Vagina (tissue), 2 donors: ENCODE measurements at regions not wholly inside any gene's neighbourhood (a gene's known extent, or its start where the extent isn't known, plus 50 kb on each side); places are given as distances from the start of the nearest gene placed in this dataset.

Experiments
- DNase-seq, 2 donors: peaks; one replicate each; pipeline ENCODE4 v3.0.0-alpha.2; 2017; ENCODE audit errors: extremely low spot score in 2 of 2
- H3K27ac ChIP-seq: fragments of 200-600 bp; sonication (generic); one replicate; pipeline ENCODE4 v1.5.1; 2019
- H3K27me3 ChIP-seq: fragments of 200-600 bp; sonication (generic); one replicate; pipeline ENCODE4 v1.5.1; 2019
- H3K36me3 ChIP-seq, 2 donors: fragments of 200-600 bp; sonication (generic); one replicate each; pipeline ENCODE4 v1.5.1; 2017 to 2019
- H3K4me1 ChIP-seq: fragments of 200-600 bp; sonication (generic); one replicate; pipeline ENCODE4 v1.5.1; 2019
- H3K4me3 ChIP-seq, 2 donors: fragments of 200-600 bp; sonication (generic); 1 replicate in 1 of 2; 2 replicates in 1 of 2; pipeline ENCODE4 v1.5.1; 2016 to 2019
- H3K9me3 ChIP-seq: fragments of 200-600 bp; sonication (generic); one replicate; pipeline ENCODE4 v1.5.1; 2019
- POLR2A ChIP-seq, 2 donors: fragments of 450-650 bp; IDR thresholded peaks; one replicate each; pipeline ENCODE4 v1.6.1; 2017; ENCODE audit warnings: antibody characterized with exemption in 2 of 2, mild to moderate bottlenecking in 2 of 2, moderate library complexity in 2 of 2
- POLR2AphosphoS5 ChIP-seq, 2 donors: sonication (generic); formaldehyde crosslinking; IDR thresholded peaks; one replicate each; pipeline ENCODE4 v1.9.0; 2017; ENCODE audit warnings: antibody characterized with exemption in 2 of 2, mild to moderate bottlenecking in 2 of 2, low read depth in 1 of 2; ENCODE audit not compliant: insufficient read depth in 1 of 2
- intact Hi-C: fragments of 100-400 bp; cut with DNase I; formaldehyde crosslinking; loops from one replicate; pipeline ENCODE4 v1.15.1; 2023
- TF ChIP-seq, protein P1 (sequence below), 3 experiments: fragments of 450-650 bp in 2 of 3; fragments of 200-600 bp in 1 of 3; sonication (generic) in 1 of 3; IDR thresholded peaks; one replicate each; pipeline ENCODE4 v1.5.1; 2017 to 2019; ENCODE audit warnings: antibody characterized with exemption in 3 of 3, mild to moderate bottlenecking in 2 of 3, moderate library complexity in 2 of 3

GRCh38 chr2:15867194-15868171 lies 72.9 kb upstream of the MYCN start:
- H3K27me3 ChIP-seq = no peaks in the 10 kb centered on the region
- H3K27ac ChIP-seq = no peak overlapping the region
- no peak overlapping the region for H3K4me3 ChIP-seq
- H3K9me3 ChIP-seq = no peaks in the 10 kb centered on the region
- no peak for TF ChIP-seq POLR2AphosphoS5 (IDR thresholded peaks at IDR 0.05; ENCODE audit: insufficient read depth in 1 of 2, low read depth in 1 of 2)
- TF ChIP-seq, protein P1, sequence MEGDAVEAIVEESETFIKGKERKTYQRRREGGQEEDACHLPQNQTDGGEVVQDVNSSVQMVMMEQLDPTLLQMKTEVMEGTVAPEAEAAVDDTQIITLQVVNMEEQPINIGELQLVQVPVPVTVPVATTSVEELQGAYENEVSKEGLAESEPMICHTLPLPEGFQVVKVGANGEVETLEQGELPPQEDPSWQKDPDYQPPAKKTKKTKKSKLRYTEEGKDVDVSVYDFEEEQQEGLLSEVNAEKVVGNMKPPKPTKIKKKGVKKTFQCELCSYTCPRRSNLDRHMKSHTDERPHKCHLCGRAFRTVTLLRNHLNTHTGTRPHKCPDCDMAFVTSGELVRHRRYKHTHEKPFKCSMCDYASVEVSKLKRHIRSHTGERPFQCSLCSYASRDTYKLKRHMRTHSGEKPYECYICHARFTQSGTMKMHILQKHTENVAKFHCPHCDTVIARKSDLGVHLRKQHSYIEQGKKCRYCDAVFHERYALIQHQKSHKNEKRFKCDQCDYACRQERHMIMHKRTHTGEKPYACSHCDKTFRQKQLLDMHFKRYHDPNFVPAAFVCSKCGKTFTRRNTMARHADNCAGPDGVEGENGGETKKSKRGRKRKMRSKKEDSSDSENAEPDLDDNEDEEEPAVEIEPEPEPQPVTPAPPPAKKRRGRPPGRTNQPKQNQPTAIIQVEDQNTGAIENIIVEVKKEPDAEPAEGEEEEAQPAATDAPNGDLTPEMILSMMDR (IDR thresholded peaks at IDR 0.05) = no peak
- no peak for TF ChIP-seq POLR2A (IDR thresholded peaks at IDR 0.05)
- no peaks in the 10 kb centered on the region for H3K4me1 ChIP-seq
- DNase-seq = no peak
- H3K36me3 ChIP-seq = no peaks in the 10 kb centered on the region
- intact Hi-C loops = no loop called here

DNA sequence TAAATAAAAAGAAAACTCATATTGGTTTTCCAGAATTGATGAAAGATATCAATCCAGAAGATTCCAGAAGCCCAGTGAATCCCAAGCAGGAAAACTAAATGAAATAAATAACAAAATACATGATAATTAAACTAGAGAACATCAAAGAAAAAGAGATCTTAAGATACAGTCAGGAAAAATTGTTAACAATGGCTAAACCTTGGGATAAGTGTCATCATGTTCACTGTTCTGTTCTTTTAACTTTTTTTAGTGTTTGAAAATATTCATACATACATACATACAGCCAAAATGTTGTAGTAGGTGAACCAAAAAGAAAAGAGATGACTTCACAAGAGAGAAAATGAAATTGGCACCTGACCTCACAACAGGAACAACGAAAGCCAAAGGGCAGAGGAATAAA lies 72.2 kb upstream of the MYCN start:
- no peaks in the 10 kb centered on the region for H3K36me3 ChIP-seq
- no peak for DNase-seq
- TF ChIP-seq, protein P1 (IDR thresholded peaks at IDR 0.05) = no peak
- TF ChIP-seq POLR2AphosphoS5 (IDR thresholded peaks at IDR 0.05; ENCODE audit: insufficient read depth in 1 of 2, low read depth in 1 of 2) (no peak), POLR2A (IDR thresholded peaks at IDR 0.05) (no peak)
- no peaks in the 10 kb centered on the region for H3K4me1 ChIP-seq
- no peak overlapping the region for H3K4me3 ChIP-seq
- no peak overlapping the region for H3K27ac ChIP-seq
- H3K27me3 ChIP-seq = no peaks in the 10 kb centered on the region
- H3K9me3 ChIP-seq = no peaks in the 10 kb centered on the region
- intact Hi-C loops = no loop called here

GRCh38 chr2:15868704-15869103 lies 71.6 kb upstream of the MYCN start:
- intact Hi-C loops = no loop called here
- Histone ChIP-seq H3K4me3 (no peak overlapping the region), H3K4me1 (no peaks in the 10 kb centered on the region), H3K36me3 (no peaks in the 10 kb centered on the region), H3K9me3 (no peaks in the 10 kb centered on the region), H3K27ac (no peak overlapping the region), H3K27me3 (no peaks in the 10 kb centered on the region)
- no peak for DNase-seq
- TF ChIP-seq, protein P1 (IDR thresholded peaks at IDR 0.05) = no peak
- TF ChIP-seq POLR2A (IDR thresholded peaks at IDR 0.05) = no peak
- no peak for TF ChIP-seq POLR2AphosphoS5 (IDR thresholded peaks at IDR 0.05; ENCODE audit: insufficient read depth in 1 of 2, low read depth in 1 of 2)

DNA sequence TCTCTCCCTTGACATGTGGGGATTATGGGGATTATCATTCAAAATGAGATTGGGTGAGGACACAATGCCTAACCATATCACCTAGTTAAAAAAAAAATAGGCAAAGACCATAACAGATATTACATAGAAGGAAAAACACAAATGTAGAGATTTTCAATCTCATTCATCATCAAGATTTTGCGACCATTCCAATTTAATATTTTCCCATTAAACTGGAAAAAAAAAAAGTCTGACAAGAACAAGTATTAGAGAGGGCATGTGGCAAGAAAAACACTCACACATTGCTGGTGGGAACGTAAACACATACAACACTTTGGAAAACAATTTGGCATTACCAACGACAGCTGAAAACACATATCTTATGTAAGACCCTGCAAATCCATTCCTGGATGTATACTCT lies 71.0 kb upstream of the MYCN start:
- intact Hi-C loops = no loop called here
- no peaks in the 10 kb centered on the region for H3K27me3 ChIP-seq
- no peaks in the 10 kb centered on the region for H3K4me1 ChIP-seq
- no peak overlapping the region for H3K4me3 ChIP-seq
- no peaks in the 10 kb centered on the region for H3K36me3 ChIP-seq
- DNase-seq = no peak
- no peaks in the 10 kb centered on the region for H3K9me3 ChIP-seq
- no peak overlapping the region for H3K27ac ChIP-seq
- TF ChIP-seq POLR2A (IDR thresholded peaks at IDR 0.05) (no peak), POLR2AphosphoS5 (IDR thresholded peaks at IDR 0.05; ENCODE audit: insufficient read depth in 1 of 2, low read depth in 1 of 2) (no peak)

- no peak overlapping the region for H3K4me3 ChIP-seq
- H3K27me3 ChIP-seq = no peaks in the 10 kb centered on the region
- intact Hi-C loops = no loop called here
- no peaks in the 10 kb centered on the region for H3K36me3 ChIP-seq
- DNase-seq = no peak
- no peaks in the 10 kb centered on the region for H3K4me1 ChIP-seq
- no peaks in the 10 kb centered on the region for H3K9me3 ChIP-seq
- TF ChIP-seq, protein P1 (IDR thresholded peaks at IDR 0.05) = no peak
- TF ChIP-seq POLR2AphosphoS5 (IDR thresholded peaks at IDR 0.05; ENCODE audit: insufficient read depth in 1 of 2, low read depth in 1 of 2) (no peak), POLR2A (IDR thresholded peaks at IDR 0.05) (no peak)
- H3K27ac ChIP-seq = no peak overlapping the region
Measured at GRCh38 chr2:15869871-15870270, 70.5 kb upstream of the MYCN start.
